GM12873 (cell line): ENCODE measurements at regions not wholly inside any gene's neighbourhood (a gene's known extent, or its start where the extent isn't known, plus 50 kb on each side); places are given as distances from the start of the nearest gene placed in this dataset.

Experiments used
- CTCF ChIP-seq: IDR thresholded peaks from 2 replicates; pipeline ENCODE4 v1.5.1; 2012; ENCODE audit warnings: low read depth, mild to moderate bottlenecking, moderate library complexity, low read length, control low read depth; ENCODE audit not compliant: insufficient read depth; ENCODE audit errors: missing control alignments

GRCh38 chr1:103247517-103247916, 139.2 kb upstream of the COL11A1 start:
- TF ChIP-seq CTCF = no peak

- no peak for TF ChIP-seq CTCF
Observed at GRCh38 chr1:103243481-103243880, 135.2 kb upstream of the COL11A1 start.

GRCh38 chr1:103239034-103239433, 130.7 kb upstream of the COL11A1 start:
- TF ChIP-seq CTCF = no peak

- no peak for TF ChIP-seq CTCF
Observed at GRCh38 chr1:103230061-103230460, 121.7 kb upstream of the COL11A1 start.

GRCh38 chr1:103220631-103221041, 112.3 kb upstream of the COL11A1 start:
- no peak for TF ChIP-seq CTCF

GRCh38 chr1:103218821-103219220, 110.5 kb upstream of the COL11A1 start:
- no peak for TF ChIP-seq CTCF

GRCh38 chr1:103218369-103218768, 110.0 kb upstream of the COL11A1 start:
- TF ChIP-seq CTCF = no peak
